HG03558 (cell line): ENCODE measurements at regions not wholly inside any gene's neighbourhood (a gene's known extent, or its start where the extent isn't known, plus 50 kb on each side); places are given as distances from the start of the nearest gene placed in this dataset.
"Not testable (repeated sequence)": the region's sequence is repeated elsewhere in the genome, so short reads cannot be mapped to it uniquely, and the experiment has no call there.

ENCODE experiments used
- ATAC-seq: cut with Tn5 transposase; IDR thresholded peaks from one replicate; pipeline ENCODE4 v1.9.1; 2021; ENCODE audit warnings: moderate number of reproducible peaks; ENCODE audit not compliant: unreplicated experiment; ENCODE audit errors: extremely low read depth

- not testable (repeated sequence) for ATAC-seq
Measured at GRCh38 chr6:101098605-101099004, 217.5 kb upstream of the ASCC3 start.

- no peak for ATAC-seq
Measured at GRCh38 chr6:101102702-101103101, 221.6 kb upstream of the ASCC3 start.

GRCh38 chr6:101108286-101108685 is 227.2 kb upstream of the ASCC3 start:
- ATAC-seq, result no peak

GRCh38 chr6:101110814-101111213 is 229.7 kb upstream of the ASCC3 start:
- no peak for ATAC-seq

GRCh38 chr6:101113468-101114260 is 232.5 kb upstream of the ASCC3 start:
- no peak for ATAC-seq

- ATAC-seq, result no peak
Measured at GRCh38 chr6:101114703-101115102, 233.6 kb upstream of the ASCC3 start.

- ATAC-seq, result no peak
Measured at GRCh38 chr6:101116337-101116736, 235.2 kb upstream of the ASCC3 start.

GRCh38 chr6:101117393-101118135 is 236.4 kb upstream of the ASCC3 start:
- ATAC-seq, result no peak

GRCh38 chr6:101118136-101118396 is 236.9 kb upstream of the ASCC3 start:
- no peak for ATAC-seq

GRCh38 chr6:101120747-101121146 is 239.6 kb upstream of the ASCC3 start:
- no peak for ATAC-seq

GRCh38 chr6:101125380-101125971 is 244.3 kb upstream of the ASCC3 start:
- ATAC-seq, result no peak

GRCh38 chr6:101126501-101126900 is 245.4 kb upstream of the ASCC3 start:
- ATAC-seq, result no peak

- ATAC-seq, result no peak
Measured at GRCh38 chr6:101129851-101130250, 248.7 kb upstream of the ASCC3 start.

- no peak for ATAC-seq
Measured at GRCh38 chr6:101146389-101146788, 247.1 kb upstream of the GRIK2 start.

- ATAC-seq, result no peak
Measured at GRCh38 chr6:101150226-101150625, 243.3 kb upstream of the GRIK2 start.

- ATAC-seq, result not testable (repeated sequence)
Measured at GRCh38 chr6:101157638-101158037, 235.9 kb upstream of the GRIK2 start.

- no peak for ATAC-seq
Measured at GRCh38 chr6:101163611-101164010, 229.9 kb upstream of the GRIK2 start.

GRCh38 chr6:101167638-101168037 is 225.9 kb upstream of the GRIK2 start:
- ATAC-seq, result no peak

GRCh38 chr6:101171049-101171448 is 222.5 kb upstream of the GRIK2 start:
- not testable (repeated sequence) for ATAC-seq

- no peak for ATAC-seq
Measured at GRCh38 chr6:101178748-101179147, 214.8 kb upstream of the GRIK2 start.

- no peak for ATAC-seq
Measured at GRCh38 chr6:101181006-101181405, 212.5 kb upstream of the GRIK2 start.
